NCI-H82 (cell line): ENCODE measurements at regions not wholly inside any gene's neighbourhood (a gene's known extent, or its start where the extent isn't known, plus 50 kb on each side); places are given as distances from the start of the nearest gene placed in this dataset.

Experiments
- DNase-seq: peaks from one replicate; lab custom pipeline; 2025; lab: John Stamatoyannopoulos, UW

DNA sequence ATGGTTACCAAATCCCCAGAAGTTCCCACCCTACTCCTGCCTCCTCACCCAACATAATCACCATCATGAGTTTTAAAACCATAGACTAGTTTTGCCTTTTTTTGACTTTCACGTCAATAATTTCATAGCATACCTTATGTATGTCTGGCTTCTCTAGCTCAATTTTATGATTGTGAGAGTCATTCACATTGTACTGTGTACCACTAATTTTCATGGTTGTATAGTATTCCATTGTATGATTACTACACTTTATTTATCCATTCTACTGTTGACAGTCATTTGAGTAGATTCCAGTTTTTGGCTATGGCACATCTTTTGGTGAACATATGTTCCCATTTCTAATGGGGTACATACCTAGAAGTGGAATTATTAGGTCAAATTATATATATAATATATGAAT is 195.3 kb upstream of the TCF21 start:
- DNase-seq = no peak

DNA sequence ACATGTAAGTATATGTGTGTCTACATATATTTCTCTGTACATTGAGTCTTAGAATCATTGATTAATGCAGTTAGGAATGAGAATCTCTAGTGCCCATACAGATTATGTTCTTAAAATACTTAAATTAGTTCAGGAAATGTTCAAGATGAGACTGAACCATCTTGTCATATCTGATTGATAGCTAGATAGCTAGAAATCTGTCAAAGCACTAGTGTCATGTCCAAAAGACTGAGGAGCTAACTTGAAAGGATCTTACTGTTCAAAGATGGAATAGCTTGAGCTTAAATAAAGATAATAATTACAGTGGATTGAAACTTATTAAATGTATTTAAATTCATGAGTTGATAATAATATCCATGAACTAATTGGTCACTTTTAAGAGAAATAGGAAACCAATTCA is 191.7 kb upstream of the TCF21 start:
- DNase-seq = no peak

DNA sequence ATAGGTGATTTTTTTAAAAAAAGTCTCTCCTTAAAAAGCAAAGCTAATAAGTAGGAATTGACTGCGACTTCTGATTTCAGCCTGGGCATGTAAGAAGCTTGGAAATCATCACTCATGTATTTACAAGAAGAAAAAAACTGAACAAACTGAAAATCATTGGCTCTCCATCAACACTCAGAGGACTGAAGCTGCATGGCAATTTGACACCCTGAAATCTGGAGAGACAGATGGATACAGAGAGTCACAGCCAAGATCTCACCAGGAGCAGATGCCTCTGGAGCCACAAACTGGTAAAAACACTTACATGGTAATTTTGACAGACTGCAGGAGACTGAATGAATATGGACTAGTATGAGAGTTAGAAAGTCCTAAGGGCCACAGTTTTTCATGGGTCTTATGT is 191.2 kb upstream of the TCF21 start:
- DNase-seq = peak; percentile 70

DNA sequence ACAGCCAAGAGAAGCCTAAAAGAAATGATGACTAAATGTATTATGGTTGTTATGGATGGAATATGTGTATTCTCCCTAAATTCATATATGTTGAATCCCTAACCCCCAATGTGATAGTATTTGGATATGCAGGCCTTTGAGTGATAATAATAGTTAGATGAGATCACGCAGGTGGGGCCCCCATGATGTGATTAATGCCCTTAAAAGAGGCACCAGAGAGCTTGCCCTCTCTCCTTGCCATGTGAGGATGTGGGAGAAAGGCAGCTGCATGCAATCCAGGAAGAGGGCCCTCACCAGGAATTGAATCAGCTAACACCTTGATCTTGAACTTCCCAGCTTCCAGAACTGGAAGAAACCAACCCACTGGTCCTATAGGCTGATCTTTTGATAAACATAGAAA is 190.6 kb upstream of the TCF21 start:
- no peak for DNase-seq

DNA sequence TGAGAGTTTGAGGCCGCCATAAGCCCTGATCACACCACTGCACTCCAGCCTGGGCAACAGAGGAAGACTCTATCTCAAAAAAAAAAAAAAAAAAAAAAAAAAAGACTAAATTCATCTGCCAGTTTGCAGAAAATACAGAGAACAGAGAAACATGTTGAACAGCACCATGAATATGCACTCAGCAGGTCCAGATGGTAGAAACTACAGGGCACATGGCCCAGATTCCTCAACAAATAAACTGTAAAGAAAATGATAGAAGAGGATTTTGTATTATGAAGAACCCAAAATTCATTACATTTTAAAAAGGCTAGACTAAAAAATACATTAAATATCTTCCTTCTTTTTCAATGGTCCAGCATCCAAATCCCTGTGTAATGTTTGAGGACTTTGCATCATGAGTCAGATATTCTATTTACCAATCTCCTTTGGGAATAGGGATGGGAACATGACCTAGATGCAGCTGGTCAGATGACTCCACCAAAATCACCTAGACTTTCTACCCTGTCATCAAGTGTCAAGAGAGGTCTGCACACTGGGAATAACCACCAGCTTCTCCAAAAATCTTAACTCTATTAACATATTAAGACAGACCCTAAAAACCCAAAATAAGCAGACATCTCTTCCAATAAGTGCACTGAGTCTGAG is 189.1 kb upstream of the TCF21 start:
- no peak for DNase-seq

DNA sequence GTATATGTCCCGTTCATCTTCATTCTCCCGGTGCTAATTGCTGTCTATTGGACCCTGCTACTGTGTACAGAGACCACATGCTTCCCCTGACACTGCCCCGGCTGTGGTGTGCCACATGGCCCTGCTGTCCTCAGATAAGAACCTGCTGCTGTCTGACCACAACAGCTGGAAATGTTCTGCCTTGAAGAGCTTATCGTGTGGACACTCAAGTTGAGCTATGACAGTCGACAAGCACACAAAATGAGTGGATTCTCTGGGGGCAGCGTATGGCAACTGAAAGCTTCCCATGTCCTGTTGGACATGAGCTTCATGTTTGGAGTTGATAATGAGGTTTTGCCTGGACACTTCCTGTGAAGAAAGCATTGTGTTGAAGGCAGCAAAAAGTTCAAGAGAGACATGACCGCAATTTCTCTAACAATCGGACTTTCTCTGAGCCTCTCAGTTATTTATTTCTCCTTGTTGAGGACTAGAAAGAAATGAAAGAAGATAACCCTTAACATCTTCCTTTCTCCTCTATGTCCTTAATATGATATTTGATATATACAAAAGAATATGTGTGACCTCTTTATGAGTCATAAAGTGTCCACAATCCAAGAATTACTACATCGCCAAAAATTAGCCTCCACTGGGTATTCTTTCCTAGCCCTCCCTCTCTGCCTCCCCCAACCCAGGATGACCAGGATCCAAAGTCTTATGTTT is 187.1 kb upstream of the TCF21 start:
- no peak for DNase-seq

DNA sequence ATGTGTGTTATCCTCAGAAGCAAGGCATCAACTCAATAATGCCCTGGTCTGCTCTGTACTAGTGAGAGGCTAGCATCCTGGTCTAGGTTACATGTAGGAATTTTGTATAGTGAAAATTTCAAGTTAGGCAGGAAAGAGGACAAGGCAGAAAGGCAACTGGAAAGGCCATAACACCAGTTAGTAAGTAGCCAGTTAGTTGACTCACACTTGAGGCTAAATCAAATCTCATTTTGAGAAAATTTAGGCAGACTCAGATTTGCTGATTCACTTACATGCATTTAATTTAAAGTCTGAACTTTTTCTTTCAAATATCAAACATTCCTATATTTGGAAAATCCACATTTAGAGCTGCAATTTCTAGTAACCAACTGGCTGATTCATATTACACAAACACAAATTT is 184.5 kb upstream of the TCF21 start:
- DNase-seq = no peak

DNA sequence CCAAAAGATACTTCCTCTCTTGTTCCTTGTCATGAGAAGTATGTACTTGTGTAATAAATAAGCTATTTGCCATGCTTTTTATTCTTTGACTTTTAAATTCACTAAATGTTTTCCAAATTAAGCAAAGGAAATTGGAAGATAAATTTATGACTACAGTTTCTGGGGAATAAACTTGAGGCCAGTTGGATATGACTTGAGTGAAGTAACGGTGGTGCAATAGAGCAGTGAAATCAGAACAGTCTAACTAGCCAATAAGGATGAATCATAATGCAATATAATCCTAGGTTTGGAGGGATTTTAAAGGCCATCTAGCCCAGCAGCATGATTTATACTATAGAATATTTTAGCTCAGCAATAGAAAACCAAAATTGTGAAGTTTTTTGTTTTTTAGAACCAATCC is 183.8 kb upstream of the TCF21 start:
- no peak for DNase-seq

DNA sequence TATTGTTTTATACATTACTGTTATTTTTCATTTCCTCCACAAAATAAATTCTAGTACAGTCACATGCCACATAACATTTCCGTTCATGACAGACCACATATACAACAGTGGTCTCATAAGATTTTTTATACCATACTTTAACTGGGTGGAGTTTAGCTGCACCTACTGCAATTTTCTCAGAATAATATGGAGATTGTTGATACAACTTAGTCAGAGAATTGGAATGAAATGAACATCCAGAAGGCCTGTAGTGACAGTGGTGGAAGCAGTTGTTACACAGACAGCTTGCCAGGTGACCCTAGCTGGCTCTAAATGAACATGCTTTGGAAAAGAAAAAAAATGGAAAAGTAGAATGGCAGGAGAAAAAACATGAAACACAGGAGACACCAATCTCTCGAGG is 183.2 kb upstream of the TCF21 start:
- DNase-seq = no peak

DNA sequence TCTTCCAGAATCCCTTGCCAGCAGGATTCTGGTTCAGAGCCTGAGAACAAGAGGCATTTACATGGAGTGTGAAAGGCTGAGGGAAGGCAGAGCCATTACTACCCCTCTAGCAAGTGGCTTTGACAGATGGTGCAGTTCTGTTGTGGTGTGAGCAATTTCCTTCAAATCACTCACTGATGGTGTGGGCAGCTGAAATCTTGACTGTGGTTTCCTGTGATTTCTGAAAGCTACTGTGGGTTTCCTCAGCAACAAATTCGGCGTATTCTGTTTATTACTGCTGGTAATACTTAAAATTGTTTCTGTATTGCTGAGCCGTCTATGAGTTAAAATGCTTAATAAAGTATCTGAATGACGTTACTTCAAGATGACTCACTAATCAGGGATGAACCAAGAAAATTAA is 181.5 kb upstream of the TCF21 start:
- DNase-seq = peak; percentile 72

DNA sequence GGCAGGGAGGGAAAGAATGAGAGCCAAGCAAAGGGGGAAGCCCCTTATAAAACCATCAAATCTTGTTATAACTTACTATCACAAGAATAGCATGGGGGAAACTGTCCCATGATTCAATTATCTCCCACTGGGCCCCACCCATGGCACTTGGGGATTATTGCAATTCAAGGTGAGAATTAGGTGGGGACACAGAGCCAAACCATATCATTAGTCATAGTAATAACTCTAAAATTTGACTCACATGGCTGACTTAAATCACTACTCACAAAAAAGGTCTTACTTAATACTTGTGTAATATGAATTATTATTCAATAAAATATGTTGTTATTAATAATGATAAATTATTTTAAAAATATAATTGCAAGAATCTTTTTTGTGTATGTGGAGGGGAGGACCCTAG is 178.1 kb upstream of the TCF21 start:
- no peak for DNase-seq

DNA sequence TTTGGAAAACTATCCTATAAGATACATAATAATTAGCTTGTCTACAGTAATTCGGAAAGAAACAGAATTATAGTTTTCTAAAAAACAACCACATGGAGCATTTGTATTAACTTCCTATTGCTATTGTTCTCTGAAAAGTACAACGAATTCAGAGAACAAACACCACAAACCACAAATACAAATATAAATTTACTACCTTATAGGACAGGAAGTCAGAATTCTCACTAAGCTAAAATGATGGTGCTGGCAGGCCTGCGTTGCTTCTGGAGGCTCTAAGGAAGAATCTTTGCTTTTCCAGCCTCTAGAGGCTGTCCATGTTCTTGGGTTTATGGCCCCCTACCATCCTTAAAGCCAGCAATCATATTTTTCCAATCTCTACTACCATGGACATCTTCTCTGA is 173.6 kb upstream of the TCF21 start:
- DNase-seq = no peak

DNA sequence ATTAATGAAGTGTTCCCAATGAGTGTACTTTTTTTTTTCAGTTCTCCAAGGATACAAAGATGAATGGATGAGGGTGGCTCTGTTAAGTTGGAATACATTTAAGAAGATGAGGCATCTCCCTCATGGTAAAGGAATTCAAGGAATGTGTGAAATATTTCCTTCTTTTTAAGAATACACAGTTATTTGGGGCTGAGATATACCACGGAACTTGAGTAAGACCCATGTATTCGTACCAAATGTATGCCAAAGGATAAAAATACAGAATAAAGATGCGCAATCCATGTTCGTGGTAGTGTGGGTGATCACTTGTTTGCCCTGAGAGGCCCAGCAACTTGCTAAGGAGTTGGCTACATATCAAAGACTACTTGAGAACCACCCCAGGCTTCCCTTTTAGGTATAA is 164.2 kb upstream of the TCF21 start:
- DNase-seq = no peak

DNA sequence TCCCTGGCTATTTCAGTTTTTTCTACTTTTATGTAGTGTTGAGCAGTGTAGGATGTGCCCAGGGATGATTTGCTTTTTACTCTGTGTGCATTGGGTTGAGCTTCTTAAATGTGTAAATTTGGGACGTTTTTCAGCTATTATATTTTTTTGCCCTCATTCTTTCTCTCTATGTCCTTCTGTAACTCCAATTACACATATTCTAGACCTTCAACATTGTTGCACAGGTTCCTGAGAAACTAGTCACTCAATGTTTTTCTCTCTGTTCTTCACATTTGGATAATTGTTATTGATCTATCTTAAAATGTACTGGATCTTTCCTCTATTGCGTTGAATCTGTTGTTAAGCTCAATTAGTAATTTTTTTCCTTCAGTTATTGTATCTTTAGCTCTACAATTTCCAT is 162.7 kb upstream of the TCF21 start:
- no peak for DNase-seq

DNA sequence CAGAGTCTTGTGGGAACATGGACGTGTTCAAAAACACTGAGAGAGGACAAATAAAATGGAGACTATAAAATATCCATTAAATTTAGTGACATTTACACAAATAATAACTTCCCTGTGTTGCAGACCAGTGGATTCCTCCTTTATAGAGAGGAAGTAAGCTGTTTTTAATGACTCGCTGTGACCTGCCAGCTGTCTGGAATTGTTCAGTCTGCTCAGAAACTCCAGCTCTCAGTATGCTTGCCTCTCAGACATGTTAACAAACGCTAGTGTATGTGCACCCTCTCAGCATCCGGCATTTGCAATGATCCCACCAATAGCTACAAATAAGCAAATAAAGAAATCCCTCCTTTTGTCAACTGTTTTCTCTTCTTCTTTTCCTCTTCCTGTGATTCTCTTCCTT is 158.0 kb upstream of the TCF21 start:
- no peak for DNase-seq

DNA sequence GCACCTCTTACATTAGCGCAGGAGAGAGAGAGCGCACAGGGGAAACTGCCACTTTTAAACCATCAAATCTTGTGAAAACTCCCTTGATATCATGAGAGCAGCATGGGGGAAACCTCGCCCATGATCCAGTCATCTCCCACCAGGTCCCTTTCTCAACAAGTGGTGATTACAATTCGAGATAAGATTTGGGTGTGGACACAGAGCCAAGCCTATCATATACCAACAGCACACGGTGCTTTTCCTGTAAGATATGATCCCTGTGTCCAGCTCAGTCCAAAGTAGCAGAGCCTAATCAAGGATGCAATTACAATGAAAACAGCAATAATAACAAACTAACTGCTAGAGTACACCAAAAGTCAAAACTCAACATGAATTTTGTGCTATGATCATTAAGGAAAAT is 148.7 kb upstream of the TCF21 start:
- no peak for DNase-seq

DNA sequence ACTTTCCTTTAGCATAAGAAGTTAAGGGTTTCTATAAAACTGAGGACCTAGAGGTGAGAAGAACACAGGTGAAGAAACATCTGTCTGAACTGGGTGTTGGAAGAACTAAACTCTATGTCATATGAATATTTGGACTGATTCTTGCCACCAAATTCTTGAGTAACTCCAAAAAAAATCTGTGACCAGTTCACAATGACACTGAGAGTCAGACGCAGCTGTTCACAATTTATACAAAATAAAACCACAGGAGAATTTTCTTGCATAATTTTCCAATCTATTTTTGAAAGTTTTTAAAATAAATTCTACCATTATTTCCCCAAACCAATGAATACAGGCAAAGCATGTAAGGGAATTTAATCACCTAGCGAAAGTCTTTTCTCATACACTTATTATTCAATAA is 148.1 kb upstream of the TCF21 start:
- no peak for DNase-seq

DNA sequence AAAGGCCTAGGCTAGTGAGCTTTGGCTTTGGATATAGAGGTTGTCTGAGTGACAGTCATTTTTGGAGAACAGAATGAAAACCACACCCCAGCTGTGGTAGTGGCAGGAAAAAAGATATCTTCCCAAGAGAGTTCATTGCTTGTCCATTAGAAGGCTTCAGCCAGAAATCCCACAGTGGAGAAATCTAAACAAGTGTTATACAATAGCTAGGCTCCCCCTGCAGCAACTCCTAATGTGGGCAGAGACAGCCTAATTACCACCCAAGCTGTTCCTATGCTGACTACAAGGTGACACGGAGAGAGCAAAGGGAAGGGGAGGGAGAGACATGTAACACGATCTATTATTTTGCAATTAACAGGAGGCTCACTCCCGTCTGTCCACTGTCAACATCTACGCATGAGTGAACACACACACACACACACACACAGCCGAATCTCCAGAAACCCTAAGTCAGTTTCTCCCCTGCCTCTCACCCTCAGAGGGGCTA is 147.5 kb upstream of the TCF21 start:
- peak; percentile 94 for DNase-seq

DNA sequence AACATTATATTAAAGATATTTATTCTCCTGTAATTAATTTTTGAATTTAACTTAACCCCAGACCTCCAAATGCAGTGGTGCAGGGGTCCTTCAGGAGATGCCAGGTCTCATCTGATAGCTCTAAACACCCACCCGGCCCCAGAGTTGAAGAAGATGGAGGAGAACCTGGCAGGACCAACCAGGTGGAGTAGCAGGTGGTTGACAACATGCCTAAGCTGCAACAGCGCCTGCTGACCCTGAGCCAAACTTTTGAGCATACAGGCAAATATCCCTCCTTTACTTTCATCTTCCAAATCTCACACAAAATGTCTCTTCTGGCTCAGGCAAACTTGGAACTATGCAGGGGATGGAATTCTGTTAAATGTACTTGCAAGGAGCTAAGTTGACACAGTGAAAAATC is 145.3 kb upstream of the TCF21 start:
- no peak for DNase-seq

DNA sequence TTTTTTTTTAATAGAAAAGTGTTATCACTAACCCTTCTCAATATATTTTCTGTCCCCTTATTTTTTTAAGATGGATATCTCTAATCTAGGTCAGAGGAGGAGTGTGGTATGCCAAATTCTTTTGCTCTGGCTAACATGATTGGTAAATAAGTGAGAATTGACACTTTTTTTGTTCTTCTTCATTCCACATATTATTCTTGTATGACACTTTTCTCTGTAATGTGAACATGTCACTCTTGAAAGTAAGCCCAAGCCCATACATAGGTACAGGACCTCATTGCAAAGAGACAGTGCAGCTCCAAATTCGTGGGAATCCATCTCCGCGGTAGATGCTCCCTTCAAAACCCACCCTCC is 142.5 kb upstream of the TCF21 start:
- DNase-seq = no peak

DNA sequence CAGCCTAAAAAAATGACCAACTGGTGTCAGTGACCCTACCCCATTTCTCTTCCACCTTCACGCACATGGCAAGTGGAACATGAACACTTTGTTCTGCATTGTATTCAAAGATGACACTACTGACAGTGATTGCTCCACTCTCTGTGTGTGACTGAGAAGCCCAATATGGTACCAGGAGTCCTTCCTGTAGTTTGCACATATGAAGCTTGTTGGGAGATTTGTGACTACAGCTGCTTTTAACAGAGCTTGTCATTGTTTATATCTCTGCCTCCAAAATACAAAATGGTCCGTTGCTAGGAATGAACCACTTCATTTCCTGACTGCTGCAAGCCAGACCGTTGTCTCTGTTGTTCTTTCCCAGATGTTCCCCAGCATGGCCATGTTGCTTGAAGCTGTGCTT is 140.3 kb upstream of the TCF21 start:
- DNase-seq = no peak

DNA sequence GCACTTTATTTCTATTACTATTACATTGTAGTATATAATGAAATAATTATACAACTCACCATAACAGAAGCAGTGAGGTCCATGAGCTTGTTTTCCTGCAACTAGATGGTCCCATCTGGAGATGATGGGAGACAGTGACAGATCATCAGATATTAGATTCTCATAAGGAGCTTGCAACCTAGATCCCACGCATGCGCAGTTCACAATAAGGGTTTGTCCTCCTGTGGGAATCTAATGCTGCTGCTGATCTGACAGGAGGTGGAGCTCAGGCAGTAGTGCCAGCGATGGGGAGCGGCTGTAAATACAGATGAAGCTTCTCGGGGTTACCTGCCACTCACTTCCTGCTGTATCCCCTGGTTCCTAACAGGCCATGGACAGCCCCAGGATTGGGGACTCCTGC is 139.5 kb upstream of the TCF21 start:
- peak; percentile 93 for DNase-seq

DNA sequence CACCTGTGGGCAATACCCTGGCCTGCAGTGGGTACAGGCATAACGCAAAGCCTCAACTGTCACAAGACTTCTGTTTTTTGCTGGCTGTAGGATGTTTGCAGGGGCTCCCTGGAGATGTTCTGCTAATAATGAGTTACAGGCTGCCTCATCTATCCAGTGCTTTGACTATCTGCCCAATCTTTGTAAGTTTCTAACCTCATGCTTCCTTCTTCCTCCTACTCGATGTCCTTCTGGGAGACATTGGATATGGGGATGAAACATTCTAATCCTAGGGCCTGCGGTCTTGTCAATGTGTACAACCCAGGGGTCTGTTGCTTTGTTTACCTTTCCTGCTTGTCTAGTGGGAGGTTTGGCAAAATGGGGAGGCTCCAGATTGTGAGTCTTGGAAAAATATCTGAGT is 136.8 kb upstream of the TCF21 start:
- no peak for DNase-seq

DNA sequence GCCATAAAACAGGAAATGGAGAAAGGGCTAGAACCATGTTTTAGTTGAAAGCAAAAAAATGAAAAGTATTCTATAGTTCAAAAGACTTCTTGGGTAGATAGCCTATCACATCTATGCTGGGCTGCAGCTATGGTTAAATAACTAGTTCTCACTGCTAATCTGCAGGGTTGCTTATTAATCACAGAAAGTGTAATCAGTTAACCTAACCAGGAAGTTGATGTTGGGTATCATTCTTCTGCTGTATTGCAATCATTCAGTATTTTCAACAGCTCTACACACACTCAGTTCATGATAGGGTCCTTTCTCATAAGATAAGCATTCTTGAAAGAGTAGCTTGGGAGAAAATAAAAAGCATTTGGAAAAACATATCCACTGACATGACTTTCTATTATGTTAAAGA is 135.2 kb upstream of the TCF21 start:
- DNase-seq = no peak
